ENCODE measurements at regions not wholly inside any gene's neighbourhood (a gene's known extent, or its start where the extent isn't known, plus 50 kb on each side); places are given as distances from the start of the nearest gene placed in this dataset.

GRCh38 chr4:164357957-164358356, 396.0 kb upstream of the SMIM31 start:
- POLR2A ChIA-PET: interaction anchor here (0.6 to 0.9 kb wide), 2 partner anchors 21 to 474 kb away, joined by 3 read pairs; no protein-coding TSS in a partner anchor
- Histone ChIP-seq H3K9me3 (ENCODE audit: low read length) (no peaks in the 10 kb centered on the region), H3K4me3 (ENCODE audit: low read depth, low read length, poor library complexity, severe bottlenecking) (no peak overlapping the region), H2AFZ (ENCODE audit: low read length) (no peak overlapping the region), H3K4me2 (ENCODE audit: low read length) (no peak overlapping the region), H4K20me1 (ENCODE audit: insufficient read depth, low read length) (no peaks in the 10 kb centered on the region), H3K27ac (ENCODE audit: low read depth, low read length, poor library complexity, severe bottlenecking) (no peak overlapping the region), H3K4me1 (ENCODE audit: insufficient read depth, low read length, poor library complexity, severe bottlenecking) (no peaks in the 10 kb centered on the region), H3K36me3 (ENCODE audit: insufficient read depth, low read length) (no peaks in the 10 kb centered on the region), H3K9me2 (ENCODE audit: insufficient read depth, low read length) (no peaks in the 10 kb centered on the region), H3K79me2 (ENCODE audit: insufficient read depth, low read depth, low read length) (no peaks in the 10 kb centered on the region)
- DNase-seq (ENCODE audit: low spot score): no peak
- TF ChIP-seq EZH2phosphoT487 (IDR thresholded peaks at IDR 0.05; ENCODE audit: borderline replicate concordance, low read depth, low read length): no peak
- TF ChIP-seq CTCF (conservative IDR thresholded peaks at IDR 0.05; ENCODE audit: low read length): no peak
- CTCF ChIA-PET (ENCODE audit: unreplicated experiment): no interaction called here
- no TSS peak for BruUV-seq (replicated peaks)
- intact Hi-C loops (cut with micrococcal nuclease; ENCODE audit: unreplicated experiment): no loop called here

- Histone ChIP-seq H3K9me2 (ENCODE audit: insufficient read depth, low read length) (no peaks in the 10 kb centered on the region), H3K27ac (ENCODE audit: low read depth, low read length, poor library complexity, severe bottlenecking) (no peak overlapping the region), H3K79me2 (ENCODE audit: insufficient read depth, low read depth, low read length) (no peaks in the 10 kb centered on the region), H3K36me3 (ENCODE audit: insufficient read depth, low read length) (no peaks in the 10 kb centered on the region), H3K4me3 (ENCODE audit: low read depth, low read length, poor library complexity, severe bottlenecking) (no peak overlapping the region), H3K4me2 (ENCODE audit: low read length) (no peak overlapping the region), H2AFZ (ENCODE audit: low read length) (no peak overlapping the region), H3K4me1 (ENCODE audit: insufficient read depth, low read length, poor library complexity, severe bottlenecking) (no peaks in the 10 kb centered on the region), H4K20me1 (ENCODE audit: insufficient read depth, low read length) (no peaks in the 10 kb centered on the region), H3K9me3 (ENCODE audit: low read length) (no peaks in the 10 kb centered on the region)
- DNase-seq (ENCODE audit: low spot score): no peak
- ChIA-PET POLR2A (interaction anchor here (0.6 kb wide), 1 partner anchor 474 kb away, joined by 3 read pairs; no protein-coding TSS in a partner anchor), CTCF (ENCODE audit: unreplicated experiment) (no interaction called here)
- no TSS peak for BruUV-seq (replicated peaks)
- intact Hi-C loops (cut with micrococcal nuclease; ENCODE audit: unreplicated experiment): no loop called here
- TF ChIP-seq CTCF (conservative IDR thresholded peaks at IDR 0.05; ENCODE audit: low read length) (no peak), EZH2phosphoT487 (IDR thresholded peaks at IDR 0.05; ENCODE audit: borderline replicate concordance, low read depth, low read length) (no peak)
Measured at GRCh38 chr4:164358400-164358799, 395.5 kb upstream of the SMIM31 start.

- Histone ChIP-seq H2AFZ (ENCODE audit: low read length) (no peak overlapping the region), H4K20me1 (ENCODE audit: insufficient read depth, low read length) (no peaks in the 10 kb centered on the region), H3K9me3 (ENCODE audit: low read length) (no peaks in the 10 kb centered on the region), H3K4me3 (ENCODE audit: low read depth, low read length, poor library complexity, severe bottlenecking) (no peak overlapping the region), H3K4me2 (ENCODE audit: low read length) (no peak overlapping the region), H3K9me2 (ENCODE audit: insufficient read depth, low read length) (no peaks in the 10 kb centered on the region), H3K4me1 (ENCODE audit: insufficient read depth, low read length, poor library complexity, severe bottlenecking) (no peaks in the 10 kb centered on the region), H3K27ac (ENCODE audit: low read depth, low read length, poor library complexity, severe bottlenecking) (no peak overlapping the region), H3K36me3 (ENCODE audit: insufficient read depth, low read length) (no peaks in the 10 kb centered on the region), H3K79me2 (ENCODE audit: insufficient read depth, low read depth, low read length) (no peaks in the 10 kb centered on the region)
- TF ChIP-seq EZH2phosphoT487 (IDR thresholded peaks at IDR 0.05; ENCODE audit: borderline replicate concordance, low read depth, low read length) (no peak), CTCF (conservative IDR thresholded peaks at IDR 0.05; ENCODE audit: low read length) (no peak)
- ChIA-PET POLR2A (interaction anchor here (0.8 kb wide), 1 partner anchor 14 kb away, joined by 3 read pairs; no protein-coding TSS in a partner anchor), CTCF (ENCODE audit: unreplicated experiment) (no interaction called here)
- no peak for DNase-seq (ENCODE audit: low spot score)
- no TSS peak for BruUV-seq (replicated peaks)
- intact Hi-C loops (cut with micrococcal nuclease; ENCODE audit: unreplicated experiment): no loop called here
Measured at GRCh38 chr4:164359881-164360280, 394.1 kb upstream of the SMIM31 start.

Data from OCI-LY7 (cell line).